GM23338 (cell line): ENCODE measurements at regions not wholly inside any gene's neighbourhood (a gene's known extent, or its start where the extent isn't known, plus 50 kb on each side); places are given as distances from the start of the nearest gene placed in this dataset.

Experiments
- ATAC-seq: fragments of 200-7000 bp; cut with Tn5 transposase; 3 replicates; pipeline ENCODE4 v1.9.1; 2020
- DNase-seq: peaks from one replicate; pipeline ENCODE4 v3.0.0-alpha.2; 2015; ENCODE audit warnings: low spot score
- H2AFZ ChIP-seq: fragments of 200-600 bp; sonication (generic); 2 replicates; pipeline ENCODE4 v1.8.0; 2016; ENCODE audit warnings: antibody characterized with exemption, mild to moderate bottlenecking, moderate library complexity
- H3F3A ChIP-seq: fragments of 200-600 bp; sonication (generic); replicated peaks from 2 replicates; pipeline ENCODE4 v1.8.0; 2017; ENCODE audit warnings: antibody characterized with exemption, mixed run types, low read depth
- H3K27ac ChIP-seq: fragments of 200-600 bp; sonication (generic); 2 replicates; pipeline ENCODE4 v1.6.1; 2016; ENCODE audit warnings: low read depth
- H3K27me3 ChIP-seq: fragments of 200-600 bp; sonication (generic); 2 replicates; pipeline ENCODE4 v1.8.0; 2016; ENCODE audit warnings: mild to moderate bottlenecking, mixed run types, moderate library complexity; ENCODE audit not compliant: insufficient read depth
- H3K36me3 ChIP-seq: fragments of 200-600 bp; sonication (generic); 2 replicates; pipeline ENCODE4 v1.8.0; 2016; ENCODE audit warnings: mild to moderate bottlenecking; ENCODE audit not compliant: insufficient read depth
- H3K4me1 ChIP-seq: fragments of 200-600 bp; sonication (generic); 2 replicates; pipeline ENCODE4 v1.8.0; 2016; ENCODE audit warnings: mild to moderate bottlenecking, moderate library complexity; ENCODE audit not compliant: insufficient read depth
- H3K4me2 ChIP-seq: fragments of 200-600 bp; sonication (generic); 2 replicates; pipeline ENCODE4 v1.7.1; 2017; ENCODE audit warnings: mixed run types
- H3K4me3 ChIP-seq: fragments of 200-600 bp; sonication (generic); 2 replicates; pipeline ENCODE4 v1.6.1; 2016; ENCODE audit warnings: mixed run types
- H3K79me2 ChIP-seq: fragments of 200-600 bp; sonication (generic); replicated peaks from 2 replicates; pipeline ENCODE4 v1.8.0; 2017; ENCODE audit warnings: mild to moderate bottlenecking; ENCODE audit not compliant: insufficient read depth
- H3K9me2 ChIP-seq: fragments of 200-600 bp; sonication (generic); 2 replicates; pipeline ENCODE4 v1.8.0; 2017; ENCODE audit not compliant: insufficient read depth
- H4K20me1 ChIP-seq: fragments of 200-600 bp; sonication (generic); replicated peaks from 2 replicates; pipeline ENCODE4 v1.8.0; 2017; ENCODE audit warnings: mild to moderate bottlenecking; ENCODE audit not compliant: insufficient read depth
- H3K27ac Mint-ChIP-seq: 2 replicates; pipeline ENCODE4 v1.8.0; 2020; ENCODE audit warnings: inconsistent platforms, mild to moderate bottlenecking, moderate library complexity, mixed read lengths
- H3K27me3 Mint-ChIP-seq: 3 replicates; pipeline ENCODE4 v1.8.0; 2022; ENCODE audit warnings: low read depth, mild to moderate bottlenecking, moderate library complexity, mixed read lengths, inconsistent platforms; ENCODE audit not compliant: insufficient read depth, poor library complexity
- H3K36me3 Mint-ChIP-seq: 3 replicates; pipeline ENCODE4 v1.8.0; 2021; ENCODE audit warnings: low read depth, mild to moderate bottlenecking, inconsistent platforms, moderate library complexity, mixed read lengths
- H3K4me1 Mint-ChIP-seq: 3 replicates; pipeline ENCODE4 v1.8.0; 2020; ENCODE audit warnings: mild to moderate bottlenecking, inconsistent platforms, mixed read lengths
- H3K4me3 Mint-ChIP-seq: 3 replicates; pipeline ENCODE4 v1.8.0; 2021; ENCODE audit warnings: moderate library complexity, mild to moderate bottlenecking, inconsistent platforms, mixed read lengths
- H3K9me3 Mint-ChIP-seq: 3 replicates; pipeline ENCODE4 v1.8.0; 2020; ENCODE audit warnings: moderate library complexity, mild to moderate bottlenecking, inconsistent platforms, mixed read lengths
- CREB1 ChIP-seq: fragments of 250-450 bp; sonication (Bioruptor Pico); IDR thresholded peaks from 2 replicates; pipeline ENCODE4 v1.5.0; 2020; ENCODE audit warnings: low read depth, mild to moderate bottlenecking, moderate library complexity
- CTCF ChIP-seq, 2 experiments: fragments of 200-600 bp in 1 of 2; sonication (generic) in 1 of 2; conservative IDR thresholded peaks; 2 replicates each; pipeline versions ENCODE4 v1.5.1 to v1.6.1; 2016 to 2017; ENCODE audit warnings: antibody characterized with exemption in 2 of 2, low read depth in 2 of 2, mild to moderate bottlenecking in 2 of 2, moderate library complexity in 1 of 2
- ETS1 ChIP-seq: IDR thresholded peaks from 2 replicates; pipeline ENCODE4 v1.6.1; 2016; ENCODE audit warnings: antibody characterized with exemption
- EZH2 ChIP-seq: fragments of 200-600 bp; sonication (generic); IDR thresholded peaks from one replicate; pipeline ENCODE4 v1.8.0; 2017; ENCODE audit warnings: antibody characterized with exemption, mild to moderate bottlenecking, low read depth; ENCODE audit not compliant: unreplicated experiment
- EZH2phosphoT487 ChIP-seq: fragments of 200-600 bp; sonication (generic); IDR thresholded peaks from one replicate; pipeline ENCODE4 v1.8.1; 2018; ENCODE audit warnings: antibody characterized with exemption; ENCODE audit not compliant: unreplicated experiment
- JUNB ChIP-seq: IDR thresholded peaks from one replicate; pipeline ENCODE4 v1.6.1; 2016; ENCODE audit warnings: antibody characterized with exemption; ENCODE audit not compliant: unreplicated experiment
- NANOG ChIP-seq: IDR thresholded peaks from 2 replicates; pipeline ENCODE4 v1.6.1; 2016; ENCODE audit warnings: antibody characterized with exemption, borderline replicate concordance
- POLR2AphosphoS5 ChIP-seq: IDR thresholded peaks from 2 replicates; pipeline ENCODE4 v1.6.1; 2016; ENCODE audit warnings: antibody characterized with exemption, low read depth
- REST ChIP-seq: IDR thresholded peaks from one replicate; pipeline ENCODE4 v1.6.1; 2018; ENCODE audit warnings: antibody characterized with exemption; ENCODE audit not compliant: unreplicated experiment
- STAT1 ChIP-seq: IDR thresholded peaks from one replicate; pipeline ENCODE4 v1.6.1; 2016; ENCODE audit warnings: antibody characterized with exemption; ENCODE audit not compliant: unreplicated experiment
- ZNF114 ChIP-seq: fragments of 250-450 bp; sonication (Bioruptor Pico); IDR thresholded peaks from 2 replicates; pipeline ENCODE4 v1.5.0; 2020; ENCODE audit warnings: mild to moderate bottlenecking, moderate library complexity
- ZNF331 ChIP-seq: fragments of 250-450 bp; sonication (Bioruptor Pico); IDR thresholded peaks from 2 replicates; pipeline ENCODE4 v1.5.0; 2020; ENCODE audit warnings: low read depth, mild to moderate bottlenecking, moderate library complexity
- ZNF462 ChIP-seq: fragments of 250-450 bp; sonication (Bioruptor Pico); IDR thresholded peaks from 2 replicates; pipeline ENCODE4 v1.5.0; 2020; ENCODE audit warnings: mild to moderate bottlenecking, moderate library complexity

- no peak overlapping the region for H3K4me3 Mint-ChIP-seq
- no peak overlapping the region for H3K27ac ChIP-seq
- H3K36me3 Mint-ChIP-seq, result no peaks in the 10 kb centered on the region
- ATAC-seq (no peak), DNase-seq (no peak)
- H3K27ac Mint-ChIP-seq, result no peak overlapping the region
- H3K79me2 ChIP-seq, result no peaks in the 10 kb centered on the region
- no peaks in the 10 kb centered on the region for H3K36me3 ChIP-seq
- H3K27me3 Mint-ChIP-seq, result peaks cover 4% of the 10 kb centered on the region
- no peaks in the 10 kb centered on the region for H3K9me3 Mint-ChIP-seq
- H4K20me1 ChIP-seq, result no peaks in the 10 kb centered on the region
- no peak for TF ChIP-seq ZNF462 (CRISPR knock-in tag)
- TF ChIP-seq STAT1, result no peak
- TF ChIP-seq ZNF331 (CRISPR knock-in tag), result no peak
- no peak for TF ChIP-seq JUNB
- no peak for TF ChIP-seq POLR2AphosphoS5
- TF ChIP-seq CTCF (conservative IDR thresholded peaks at IDR 0.05; ENCODE audit: low read depth in 2 of 2), result no peak
- TF ChIP-seq NANOG, result no peak
- no peak for TF ChIP-seq CREB1
- TF ChIP-seq EZH2phosphoT487, result no peak
- TF ChIP-seq REST, result no peak
- TF ChIP-seq ETS1, result no peak
- TF ChIP-seq ZNF114, result no peak
- TF ChIP-seq EZH2, result no peak
- peaks cover 18% of the 10 kb centered on the region; the same call in 2 of the 3 replicates for H3K4me1 Mint-ChIP-seq
- H3F3A ChIP-seq, result no peaks in the 10 kb centered on the region
- no peak overlapping the region for H3K4me3 ChIP-seq
- peaks cover 12% of the 10 kb centered on the region; the same call in 1 of the 2 replicates for H3K4me1 ChIP-seq
- no peak overlapping the region for H2AFZ ChIP-seq
- no peaks in the 10 kb centered on the region for H3K27me3 ChIP-seq
- H3K9me2 ChIP-seq, result no peaks in the 10 kb centered on the region
- H3K4me2 ChIP-seq, result no peak overlapping the region
Observed at GRCh38 chr11:109300211-109300610, 121.8 kb upstream of the C11orf87 start.
